NCI-H774 (cell line): ENCODE measurements at regions not wholly inside any gene's neighbourhood (a gene's known extent, or its start where the extent isn't known, plus 50 kb on each side); places are given as distances from the start of the nearest gene placed in this dataset.

Experiments used
- DNase-seq: peaks from one replicate; lab custom pipeline; 2025; lab: John Stamatoyannopoulos, UW

DNA sequence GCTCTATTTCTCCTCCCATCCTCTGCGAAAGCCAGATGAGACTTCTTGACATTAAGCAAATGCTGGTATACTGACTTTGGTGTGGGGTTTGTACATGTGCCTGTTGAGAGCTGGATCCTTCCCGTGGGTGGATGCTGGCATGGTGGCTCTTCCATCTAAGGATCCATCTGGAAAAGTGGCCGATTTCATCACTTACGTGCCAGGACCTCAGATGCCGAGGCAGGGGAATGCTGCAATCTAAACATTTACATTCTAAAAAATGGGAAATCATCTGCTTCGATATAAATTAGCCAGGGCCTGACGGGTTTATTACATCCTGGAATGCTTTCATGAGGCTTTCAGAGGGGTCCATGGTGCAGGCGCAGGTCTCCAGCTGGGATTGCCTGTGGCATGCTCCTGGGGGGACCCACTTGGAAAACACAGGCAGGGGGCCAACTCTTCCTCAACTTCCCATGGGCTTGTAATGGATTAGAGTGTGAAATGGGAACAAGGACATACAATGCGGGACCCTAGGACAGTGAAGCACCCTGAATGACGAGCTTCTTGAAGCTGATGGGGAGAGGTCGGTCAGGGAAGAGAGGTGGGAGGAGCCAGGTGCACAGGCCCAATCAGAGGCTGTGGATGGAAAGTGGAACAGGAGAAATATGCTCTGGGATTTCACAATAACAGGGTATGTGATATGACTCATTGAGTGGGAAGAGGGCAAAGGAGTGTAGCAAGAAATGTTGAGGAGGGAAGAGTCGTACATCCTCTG, 105.5 kb upstream of the PITX1 start:
- DNase-seq = no peak

DNA sequence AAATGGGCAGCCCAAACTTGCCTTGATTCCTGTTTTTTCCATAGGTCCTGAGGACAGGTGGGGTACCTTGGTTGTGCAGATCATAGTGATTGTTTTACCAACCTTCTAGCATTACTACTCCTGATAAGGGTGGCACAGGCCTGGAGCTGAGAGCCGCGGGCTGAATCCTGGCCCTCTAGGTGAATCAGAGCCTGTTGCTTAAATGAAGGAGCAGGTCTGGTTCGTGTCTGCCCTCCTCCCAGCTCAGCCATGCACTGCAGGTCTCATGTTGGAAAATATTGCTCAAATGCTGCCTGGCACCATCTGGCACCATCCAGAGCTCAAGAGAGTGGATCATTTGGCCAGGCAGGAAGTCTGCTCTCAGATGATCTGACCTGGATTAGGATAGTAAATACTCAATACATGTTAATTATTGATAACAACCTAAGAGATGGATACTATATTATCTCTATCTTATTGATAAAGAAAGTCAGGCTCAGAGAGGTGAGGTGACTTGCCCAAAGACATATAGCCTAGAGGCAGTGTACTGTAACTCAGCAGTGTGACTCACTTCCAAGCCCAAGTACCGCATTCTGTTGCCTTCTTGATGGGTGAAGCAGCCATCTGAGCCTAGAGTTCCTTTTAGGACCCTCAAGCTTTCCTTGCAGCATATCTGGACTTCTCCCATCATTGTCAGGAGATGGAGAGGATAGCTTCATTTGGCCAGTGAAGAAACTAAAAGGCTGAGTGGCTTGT, 104.3 kb upstream of the PITX1 start:
- DNase-seq = no peak

DNA sequence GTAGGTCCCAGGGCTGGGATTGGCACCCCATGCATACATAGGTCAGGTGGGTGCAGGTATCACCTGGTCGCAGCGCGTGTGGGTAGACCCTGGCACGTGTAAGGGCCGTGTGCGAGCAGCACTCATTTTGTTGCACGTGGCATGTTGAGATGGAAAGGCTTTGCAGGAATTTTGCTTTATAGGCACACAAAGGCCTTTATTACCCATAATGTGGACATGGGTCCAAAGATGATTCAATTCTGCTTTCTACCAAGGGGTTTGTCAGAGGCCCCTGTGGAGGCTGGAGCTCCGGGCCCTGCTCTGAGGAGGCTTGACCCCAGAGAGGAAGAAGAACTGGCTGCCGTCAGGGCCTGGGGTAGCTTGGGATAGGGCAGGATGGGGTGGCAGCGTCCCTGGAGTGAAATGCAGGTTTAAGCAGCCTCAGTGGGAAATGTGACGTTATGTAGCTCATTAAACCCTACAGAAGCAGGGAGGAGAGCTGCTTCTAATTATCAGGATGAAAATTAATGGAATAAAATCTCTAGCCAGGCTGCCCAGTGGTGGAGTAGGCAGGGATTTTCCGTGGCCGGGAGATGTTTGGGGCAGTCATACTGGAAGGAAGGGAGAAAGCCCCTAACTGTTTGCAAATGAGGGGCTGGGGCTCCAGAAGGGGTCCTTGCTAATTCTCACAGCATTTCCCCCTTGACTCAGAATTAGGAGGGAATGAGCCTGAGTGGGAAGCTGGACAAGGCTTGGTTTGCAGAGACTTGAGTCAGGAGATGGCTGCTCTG, 103.3 kb upstream of the PITX1 start:
- no peak for DNase-seq

DNA sequence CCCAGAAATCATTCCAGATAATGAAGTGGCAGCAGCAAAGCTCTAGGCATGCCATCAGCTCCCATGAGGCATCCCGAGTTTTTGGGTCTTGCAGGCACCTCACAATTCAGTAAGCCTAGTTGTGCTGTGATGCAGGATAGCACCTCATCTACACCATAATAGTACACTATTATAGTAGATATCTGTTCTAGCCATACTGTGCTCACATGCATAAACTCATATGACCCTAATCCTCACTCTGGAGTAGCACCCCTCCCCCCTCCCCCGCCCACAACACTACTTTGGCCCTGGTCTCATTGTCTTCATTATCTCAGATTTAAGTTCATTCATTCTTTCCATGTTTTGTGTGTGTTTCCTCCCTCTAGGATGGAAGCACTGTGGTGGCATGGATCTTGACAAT, 102.5 kb upstream of the PITX1 start:
- no peak for DNase-seq

DNA sequence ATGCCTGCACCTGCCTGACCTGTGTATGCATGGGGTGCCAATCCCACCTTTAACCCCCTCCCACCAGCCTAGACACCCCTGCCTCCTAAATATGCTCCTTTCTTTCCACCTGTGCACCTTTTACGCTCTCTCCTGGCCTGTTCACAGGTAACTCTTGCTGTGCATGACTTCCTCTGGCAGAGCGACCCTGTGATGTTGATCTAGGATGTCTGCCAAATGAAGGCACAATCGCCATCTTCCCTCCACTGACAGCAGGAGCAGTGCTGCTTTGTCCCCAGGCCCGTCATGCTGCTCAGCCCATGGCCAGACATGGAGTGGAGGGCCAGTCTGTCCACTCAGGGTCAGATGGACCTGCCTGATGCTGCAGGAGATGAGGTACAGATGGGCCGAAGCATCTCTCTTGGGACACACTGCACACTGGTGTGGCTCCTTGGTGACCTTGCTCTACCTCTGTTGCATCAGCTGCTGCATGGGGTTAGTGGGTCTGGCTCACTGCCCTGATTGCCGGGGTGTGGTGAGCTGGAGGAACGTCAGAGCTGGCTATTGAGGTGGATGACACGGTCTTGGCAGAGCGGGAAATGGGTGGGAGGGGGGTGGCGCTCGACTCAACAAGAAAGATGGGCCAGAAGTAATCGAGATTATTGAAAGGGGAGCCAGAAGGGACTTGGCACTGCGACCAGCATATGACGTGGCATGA, 101.7 kb upstream of the PITX1 start:
- DNase-seq = peak; percentile 68

DNA sequence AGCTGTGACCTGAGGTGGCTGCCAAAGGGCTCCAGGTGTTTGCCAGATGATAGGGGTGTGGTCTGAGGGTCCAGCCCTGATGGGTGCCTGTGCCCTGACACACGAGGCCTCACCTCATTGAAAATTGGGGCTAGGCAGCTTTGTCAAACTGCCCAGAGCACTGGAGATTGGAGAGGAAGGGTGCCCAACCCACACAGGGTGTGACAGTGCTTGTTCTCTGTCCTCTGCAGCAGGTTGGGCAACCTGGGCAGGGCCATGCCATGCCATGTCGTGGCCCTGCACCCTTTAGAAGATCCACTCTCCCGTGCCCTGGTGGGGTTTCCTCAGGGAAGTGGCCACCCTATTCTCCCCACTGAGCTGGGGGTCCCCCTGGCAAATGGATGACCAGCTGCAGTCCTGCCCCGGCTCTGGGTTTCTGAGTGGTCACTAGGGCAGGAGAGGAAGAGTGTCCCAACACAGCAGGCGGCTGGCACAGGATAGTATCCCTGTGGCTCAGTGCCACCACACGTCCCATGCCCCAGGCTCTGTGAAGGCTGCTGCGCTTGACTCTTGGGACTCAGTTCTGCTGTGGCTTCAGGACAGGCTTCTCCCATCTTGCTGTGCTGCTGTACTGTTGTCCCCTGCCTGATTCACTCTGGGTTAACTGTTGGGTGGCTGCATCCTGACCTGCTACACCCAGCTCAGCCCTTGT, 100.8 kb upstream of the PITX1 start:
- no peak for DNase-seq

DNA sequence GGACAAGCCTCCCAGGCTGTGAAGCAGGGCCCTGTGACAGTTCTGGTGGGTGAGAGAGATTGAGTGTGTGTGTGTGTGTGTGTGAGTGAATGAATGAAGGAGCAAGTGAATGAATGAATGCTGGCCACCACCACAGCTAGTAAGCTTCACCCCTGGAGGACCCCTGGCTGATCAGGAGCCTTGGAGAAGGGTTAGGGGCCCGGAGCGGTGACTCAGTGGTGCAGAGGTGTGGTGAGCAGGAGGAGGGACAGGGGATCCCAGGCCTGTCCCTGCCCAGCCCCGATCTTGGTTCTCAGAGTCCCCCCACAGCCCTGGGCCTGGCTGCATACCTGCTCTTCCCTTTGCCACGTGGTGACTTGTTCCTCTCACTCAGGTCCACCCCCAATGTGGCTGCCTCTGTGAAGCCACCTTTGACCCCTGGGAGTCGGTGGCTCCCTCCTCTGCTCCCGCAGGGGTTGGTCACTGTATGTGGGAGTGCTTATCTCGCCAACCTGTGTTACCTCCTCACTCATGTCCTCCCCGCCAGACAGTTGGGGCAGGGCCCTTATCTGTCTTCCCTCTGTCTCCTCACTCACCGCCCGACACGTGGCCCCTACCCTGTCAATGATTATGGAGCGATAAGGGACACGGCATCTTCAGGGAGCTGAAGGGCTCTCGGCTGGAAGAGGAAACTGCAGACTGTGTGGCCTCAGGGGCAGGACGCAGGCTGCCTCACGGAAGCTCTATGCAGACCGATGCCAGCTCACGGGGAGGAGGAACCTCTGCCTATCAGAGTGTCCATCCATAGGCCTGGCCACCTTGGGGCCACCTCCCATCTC, 99.9 kb upstream of the PITX1 start:
- DNase-seq = no peak

DNA sequence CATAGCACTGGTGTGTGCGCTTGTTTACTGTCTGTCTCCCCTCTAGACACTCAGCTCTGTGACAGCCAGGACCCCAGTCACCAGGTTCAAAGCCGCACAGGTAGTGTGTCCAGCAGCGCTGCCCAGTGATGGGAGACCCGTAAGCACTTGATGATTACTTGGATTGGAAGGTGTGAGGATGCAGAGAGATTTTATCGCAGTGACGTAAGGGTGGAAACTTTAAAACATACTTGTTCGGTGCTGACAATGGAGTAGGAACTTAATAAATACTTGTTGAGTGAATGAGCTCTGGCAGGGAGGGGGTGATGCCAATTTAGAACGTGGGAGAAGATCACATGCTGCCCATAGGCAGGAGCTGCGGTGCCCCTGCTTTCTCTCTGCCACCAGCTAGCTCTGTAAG, 99.2 kb upstream of the PITX1 start:
- no peak for DNase-seq

DNA sequence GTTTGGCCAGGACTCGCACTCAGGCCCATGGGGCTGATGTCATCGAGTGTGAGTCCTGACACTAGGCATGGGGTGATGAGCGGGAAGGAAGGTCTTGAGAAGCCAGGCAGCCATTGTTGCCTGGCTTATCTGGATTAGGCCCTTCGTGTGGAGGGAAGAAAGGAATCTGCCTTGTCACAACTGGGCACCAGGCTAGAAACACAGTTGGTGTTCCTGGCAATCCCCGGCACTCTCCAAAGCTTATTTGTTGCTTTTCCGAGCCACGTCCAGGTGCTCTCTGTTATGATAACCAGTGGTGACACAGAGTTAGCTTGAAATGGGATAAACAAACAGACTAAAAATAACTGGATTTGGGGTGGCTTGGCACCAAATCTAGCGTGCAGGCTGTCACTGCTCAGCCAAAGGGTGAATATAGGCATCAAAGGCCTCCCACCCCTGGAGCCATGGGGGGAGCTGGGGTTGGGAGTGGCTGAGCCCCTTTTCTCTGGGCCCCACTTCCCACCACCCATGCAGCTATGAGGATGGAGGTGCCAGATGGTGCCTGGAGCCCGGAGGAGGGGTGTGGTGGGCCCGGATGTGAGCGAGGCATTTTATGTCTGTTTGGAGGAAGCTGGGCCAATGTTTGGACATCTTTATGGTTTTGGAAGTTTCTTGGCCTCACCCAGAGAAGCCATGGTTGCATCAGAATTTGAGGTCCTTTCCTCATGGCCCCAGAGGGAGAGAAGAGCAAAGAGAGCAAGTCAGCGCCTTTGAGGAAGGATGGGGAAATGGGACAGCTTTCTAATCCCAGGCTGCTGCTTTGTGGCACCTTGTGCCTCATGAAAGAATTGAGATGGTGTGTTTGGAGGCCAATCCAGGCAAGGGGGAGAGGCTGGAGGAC, 98.0 kb upstream of the PITX1 start:
- no peak for DNase-seq

DNA sequence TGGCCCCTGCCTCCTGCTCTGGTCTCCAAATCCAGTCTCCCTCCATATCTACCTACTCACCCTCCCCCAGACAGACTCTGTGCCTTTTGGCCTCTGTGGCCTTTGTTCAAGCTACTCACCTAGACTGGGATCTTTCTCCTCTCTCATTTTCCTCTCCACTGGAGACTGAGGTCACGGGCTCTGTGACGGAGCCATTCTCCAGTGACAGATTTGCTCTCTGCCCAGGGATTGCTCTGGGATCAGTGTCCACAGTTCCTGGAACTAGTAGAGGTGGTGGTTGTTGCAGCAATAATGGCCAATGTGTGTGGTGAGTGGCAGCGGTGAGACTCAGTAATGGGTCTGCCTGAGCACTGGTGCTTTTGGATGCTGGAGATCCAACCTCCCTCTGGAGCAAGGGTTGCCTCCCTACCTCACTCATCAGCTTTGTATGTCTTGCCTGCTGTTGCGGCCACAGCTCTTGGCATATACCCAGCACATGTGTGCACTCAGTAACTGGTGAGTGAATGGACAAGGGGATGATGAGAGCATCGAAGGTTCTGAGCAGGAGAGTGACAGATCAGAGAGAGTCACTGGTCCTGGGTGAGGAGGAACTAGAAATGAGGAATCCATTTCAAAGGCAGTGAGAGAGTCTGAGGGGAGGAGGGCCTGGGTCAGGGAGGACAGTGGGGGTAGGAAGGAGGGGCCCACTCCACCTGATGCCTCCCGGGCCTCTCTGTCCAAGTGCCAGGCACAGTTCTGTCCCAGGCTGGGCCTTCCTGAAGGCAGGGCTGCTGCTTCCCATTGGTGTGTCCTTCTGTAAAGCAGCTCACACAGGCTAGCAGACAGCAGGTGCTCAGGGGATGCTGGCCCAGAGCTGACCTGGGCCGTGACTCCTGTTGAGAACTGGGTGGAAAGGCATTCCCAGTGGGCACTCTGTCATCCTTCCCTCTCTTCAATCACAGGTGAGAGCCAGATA, 96.5 kb upstream of the PITX1 start:
- no peak for DNase-seq

DNA sequence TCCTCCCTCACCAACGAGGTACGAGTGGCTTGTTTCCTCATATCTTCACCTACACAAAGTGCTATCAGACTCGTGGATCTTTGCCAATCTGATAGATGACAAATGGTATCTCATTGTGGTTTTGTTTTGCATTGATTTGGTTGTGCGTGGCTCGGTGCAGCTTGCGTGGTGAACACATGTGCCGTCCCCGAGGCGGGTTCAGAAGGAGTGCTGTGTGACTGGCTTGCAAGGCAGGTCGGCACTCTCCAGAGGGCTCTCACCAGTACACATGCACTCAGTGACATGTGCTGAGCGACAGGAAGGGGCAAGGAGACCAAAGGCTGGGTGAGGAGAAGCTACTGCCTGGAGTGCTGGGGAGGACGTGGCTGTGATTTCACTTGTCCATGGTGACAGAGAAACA, 95.3 kb upstream of the PITX1 start:
- DNase-seq = no peak

DNA sequence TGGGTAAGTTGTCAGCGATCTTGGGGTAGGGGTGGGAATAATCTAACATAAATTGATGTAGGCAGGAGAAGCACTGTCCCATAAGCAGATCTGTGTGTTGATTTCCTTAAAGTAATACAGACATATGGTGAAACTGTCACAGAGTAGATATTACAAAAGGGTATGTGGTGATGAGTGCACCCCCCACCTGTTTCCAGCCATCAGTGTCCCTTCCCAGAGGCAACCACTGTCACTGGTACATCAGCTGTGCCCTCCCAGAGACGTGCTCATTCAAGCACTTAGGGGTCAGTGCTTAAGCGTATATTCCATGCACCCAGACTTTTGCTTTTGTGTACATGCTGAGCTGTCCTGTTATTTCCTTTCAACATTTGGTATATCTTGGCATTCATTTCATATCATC, 94.3 kb upstream of the PITX1 start:
- no peak for DNase-seq

DNA sequence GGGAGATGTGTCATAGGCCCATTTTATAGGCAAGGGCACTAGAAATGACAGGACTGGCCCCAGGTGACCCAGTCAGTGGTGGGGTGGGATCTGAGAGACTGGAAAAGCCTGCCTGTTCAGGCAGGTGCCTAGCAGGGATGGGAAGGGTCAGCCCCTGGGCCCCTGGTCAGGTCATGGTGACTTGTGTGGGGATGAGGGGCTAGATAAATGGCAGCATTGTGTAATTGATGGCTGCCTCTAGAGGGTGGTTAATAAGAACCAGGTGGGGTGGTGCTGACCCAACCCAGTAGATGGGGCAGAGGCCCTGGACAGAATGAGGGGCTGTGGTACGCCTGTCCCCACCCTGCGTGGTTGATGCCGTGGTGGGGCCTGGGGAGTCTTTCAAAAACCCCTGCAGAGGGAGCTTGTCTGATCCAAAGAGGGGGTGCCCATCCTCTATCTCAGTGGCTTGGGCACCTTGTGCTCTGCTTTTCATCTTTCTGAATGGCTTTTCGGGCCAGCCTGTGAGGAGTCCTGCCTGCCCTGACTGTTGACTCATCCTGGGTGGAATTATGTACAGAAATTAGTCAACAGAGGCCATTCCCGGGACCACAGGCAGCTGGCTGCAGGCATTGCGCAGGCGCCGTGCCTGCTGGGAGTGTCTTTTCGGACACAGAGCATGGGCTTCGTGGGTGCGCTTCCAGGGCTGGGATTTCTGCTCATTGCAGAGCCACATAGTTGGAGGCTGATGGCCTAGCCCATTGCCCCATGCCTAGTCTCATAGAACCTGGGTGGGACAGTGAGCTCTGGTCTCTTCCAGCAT, 93.6 kb upstream of the PITX1 start:
- DNase-seq = no peak

DNA sequence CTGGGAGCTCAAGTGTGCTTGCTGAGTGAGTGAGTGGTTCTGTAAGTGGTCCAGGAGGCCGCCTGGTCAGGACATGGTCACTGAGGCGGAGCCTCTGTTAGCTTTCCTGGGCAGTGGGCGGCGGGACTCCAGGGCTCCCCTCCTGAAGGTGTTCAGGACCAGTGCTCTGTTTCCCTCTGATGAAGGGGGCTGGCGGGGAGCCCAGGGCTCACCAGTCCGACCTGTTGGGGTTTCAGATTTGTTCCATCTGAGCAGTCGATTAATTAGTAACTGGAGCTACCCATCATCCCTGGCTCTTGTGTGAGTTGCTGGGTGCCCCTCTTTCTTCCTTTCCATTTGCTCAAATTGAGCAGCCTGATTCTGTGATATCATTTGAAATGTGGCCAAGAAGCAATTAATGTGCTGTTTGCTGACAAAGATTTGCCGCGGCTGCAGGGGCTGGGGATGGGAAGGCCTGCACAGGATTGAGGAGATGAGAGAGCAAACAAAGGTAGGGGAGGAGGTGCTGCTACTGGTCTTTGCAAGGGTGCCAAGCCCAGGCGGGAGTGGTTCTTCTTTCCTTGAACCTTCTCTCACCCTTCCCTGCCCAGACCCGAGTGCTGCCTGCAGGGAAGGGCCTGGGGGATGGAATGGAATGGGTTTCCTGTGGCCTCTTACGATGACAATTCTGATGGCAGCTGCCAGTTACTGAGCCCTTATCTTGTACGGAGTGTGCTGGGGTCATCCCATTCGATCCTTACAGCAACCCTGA, 92.8 kb upstream of the PITX1 start:
- no peak for DNase-seq

DNA sequence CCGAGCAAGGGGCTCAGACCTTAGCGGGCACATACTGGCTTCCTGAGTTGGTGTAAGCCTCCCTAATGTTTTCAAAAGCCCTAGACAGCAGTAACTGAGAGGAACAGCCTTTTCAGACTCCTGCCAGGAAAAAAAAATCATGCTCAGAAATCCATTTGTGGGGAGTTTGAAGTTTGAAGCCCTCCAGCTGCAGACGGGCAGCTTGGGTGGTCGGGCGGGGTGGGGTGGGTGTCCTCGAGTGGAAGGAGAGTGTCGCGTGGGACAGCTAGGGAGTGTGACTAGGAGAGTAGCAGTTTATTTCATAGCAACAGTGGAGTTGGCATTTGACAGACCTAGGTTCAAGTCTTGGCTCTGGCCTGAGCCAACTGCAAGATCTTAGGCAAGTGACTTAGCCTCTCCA, 90.7 kb upstream of the PITX1 start:
- DNase-seq = no peak

DNA sequence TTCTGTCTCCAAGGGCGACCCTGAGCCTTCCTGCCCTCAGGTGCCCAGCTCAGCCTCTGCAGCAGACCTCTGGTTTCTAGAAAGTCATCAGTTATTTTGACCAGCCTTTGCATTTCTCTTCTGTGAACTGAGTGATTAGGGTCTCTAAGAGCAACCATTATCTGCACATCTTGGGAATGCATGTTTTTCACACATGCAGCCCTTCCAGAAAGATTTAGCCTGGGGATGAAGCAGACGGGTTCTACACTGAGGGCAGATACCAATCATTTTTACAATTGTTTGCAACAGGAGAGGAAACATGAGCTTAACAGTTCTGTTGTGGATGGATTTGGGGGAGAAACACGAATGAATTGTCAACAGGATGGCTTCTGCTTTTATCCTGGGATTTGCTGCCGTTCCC, 90.1 kb upstream of the PITX1 start:
- no peak for DNase-seq

DNA sequence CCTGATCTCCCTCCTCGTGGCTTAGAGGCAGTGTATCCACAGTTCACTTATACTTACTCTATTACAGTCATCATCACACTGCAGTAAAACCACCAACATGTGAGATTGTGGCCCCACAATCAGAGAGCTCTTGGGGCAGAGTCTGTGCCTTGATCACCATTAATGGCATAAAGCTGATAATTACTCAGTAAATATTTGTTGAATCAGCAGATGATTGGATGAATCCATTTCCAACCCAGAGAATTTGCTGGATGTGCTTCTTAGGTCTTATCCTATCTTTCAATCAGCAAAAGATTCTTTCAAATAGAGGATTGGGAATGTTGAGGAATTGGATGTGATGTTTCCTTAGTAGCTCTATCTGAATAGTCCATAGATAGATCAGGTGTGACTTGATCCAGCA, 88.8 kb upstream of the PITX1 start:
- DNase-seq = no peak
